Peyer's patch (tissue), 4 donors: ENCODE measurements at regions not wholly inside any gene's neighbourhood (a gene's known extent, or its start where the extent isn't known, plus 50 kb on each side); places are given as distances from the start of the nearest gene placed in this dataset.
"Not testable (repeated sequence)": the region's sequence is repeated elsewhere in the genome, so short reads cannot be mapped to it uniquely, and the experiment has no call there.

Source experiments
- CTCF ChIP-seq, 6 experiments: fragments of 450-650 bp in 4 of 6; fragments of 200-600 bp in 2 of 6; sonication (generic) in 1 of 6; IDR thresholded peaks; one replicate each; pipeline ENCODE4 v1.5.1; 2017 to 2019; ENCODE audit warnings: antibody characterized with exemption in 6 of 6, mild to moderate bottlenecking in 3 of 6, moderate library complexity in 1 of 6
- POLR2A ChIP-seq, 2 donors: fragments of 450-650 bp; IDR thresholded peaks; one replicate each; pipeline ENCODE4 v1.5.1; 2017; ENCODE audit warnings: antibody characterized with exemption in 2 of 2, mild to moderate bottlenecking in 2 of 2, moderate library complexity in 2 of 2

GRCh38 chr11:50348018-50348417, 315.3 kb downstream of the OR4C45 start:
- TF ChIP-seq CTCF, POLR2A (IDR thresholded peaks at IDR 0.05): not testable (repeated sequence)
